HCT116 (cell line): ENCODE measurements at regions not wholly inside any gene's neighbourhood (a gene's known extent, or its start where the extent isn't known, plus 50 kb on each side); places are given as distances from the start of the nearest gene placed in this dataset.

ENCODE experiments used
- ATAC-seq: fragments of 200-7000 bp; cut with Tn5 transposase; 2 replicates; pipeline ENCODE4 v1.9.1; 2020; ENCODE audit warnings: mild to moderate bottlenecking, moderate library complexity
- BruUV-seq: library from RNA; stranded (reverse); fragments of 400-500 nt; replicated peaks from 2 replicates; lab custom pipeline; 2021; lab: Mats Ljungman, UMichigan
- CTCF ChIA-PET: fragments of 300-600 bp; sonication (Branson Sonifier 250); formaldehyde crosslinking; loops from one replicate; lab custom pipeline; 2021; ENCODE audit warnings: antibody characterized with exemption; lab: Charles Lee
- POLR2A ChIA-PET: fragments of 300-600, 350-600 bp; sonication (Branson Sonifier 250); formaldehyde crosslinking; loops from one replicate; lab custom pipeline; 2021; ENCODE audit warnings: antibody characterized with exemption; lab: Charles Lee
- RAD21 ChIA-PET, 2 experiments: fragments of 300-600 bp; sonication (Branson Sonifier 250); formaldehyde crosslinking; loops; one replicate each; lab custom pipeline; 2023; ENCODE audit warnings: low total read pairs in 2 of 2; ENCODE audit not compliant: uncharacterized antibody in 2 of 2, unreplicated experiment in 2 of 2, low non-redundant PET in 1 of 2; lab: Charles Lee
- DNase-seq: peaks from one replicate; pipeline ENCODE4 v3.0.0-alpha.2; 2010; ENCODE audit warnings: low read depth, low spot score
- H2AFZ ChIP-seq: fragments of 200-600 bp; shearing (Covaris generic), sonication (generic); 2 replicates; pipeline ENCODE4 v1.6.1; 2017; ENCODE audit warnings: low read depth, mixed run types, mixed read lengths, antibody characterized with exemption, low read length; ENCODE audit not compliant: poor library complexity, severe bottlenecking
- H3K27ac ChIP-seq: 2 replicates; pipeline ENCODE4 v1.5.1; 2012; ENCODE audit warnings: low read depth, low read length
- H3K27me3 ChIP-seq: fragments of 200-600 bp; sonication (generic); 2 replicates; pipeline ENCODE4 v1.6.1; 2016; ENCODE audit warnings: mixed run types, low read length, mixed read lengths; ENCODE audit not compliant: insufficient read depth
- H3K36me3 ChIP-seq, 2 experiments: fragments of 200-500 bp in 1 of 2; fragments of 200-600 bp in 1 of 2; sonication (Bioruptor generic) in 1 of 2; sonication (generic) in 1 of 2; 2 replicates each; pipeline versions ENCODE4 v1.5.1 to v1.6.1; 2014 to 2016; ENCODE audit warnings: low read length in 2 of 2, inconsistent platforms in 1 of 2, mixed read lengths in 1 of 2, mixed run types in 1 of 2; ENCODE audit not compliant: insufficient read depth in 2 of 2, control insufficient read depth in 1 of 2
- H3K4me1 ChIP-seq, 2 experiments: fragments of 200-600 bp in 1 of 2; sonication (generic) in 1 of 2; 2 replicates each; pipeline versions ENCODE4 v1.5.1 to v1.6.1; 2012 to 2017; ENCODE audit warnings: low read length in 2 of 2, inconsistent platforms in 1 of 2, mild to moderate bottlenecking in 1 of 2, mixed read lengths in 1 of 2, mixed run types in 1 of 2, moderate library complexity in 1 of 2; ENCODE audit not compliant: insufficient read depth in 2 of 2, control insufficient read depth in 1 of 2
- H3K4me2 ChIP-seq: fragments of 200-600 bp; sonication (generic); 2 replicates; pipeline ENCODE4 v1.6.1; 2017; ENCODE audit warnings: mixed run types, low read length, mixed read lengths
- H3K4me3 ChIP-seq, 2 experiments: fragments of 200-600 bp in 1 of 2; sonication (generic) in 1 of 2; replicated peaks in 1 of 2; 2 replicates each; pipeline ENCODE4 v1.5.1; 2011 to 2016; ENCODE audit warnings: low read length in 2 of 2, control low read depth in 1 of 2, low read depth in 1 of 2, mild to moderate bottlenecking in 1 of 2, mixed read lengths in 1 of 2, mixed run types in 1 of 2
- H3K79me2 ChIP-seq: fragments of 200-600 bp; sonication (generic); 2 replicates; pipeline ENCODE4 v1.6.1; 2017; ENCODE audit warnings: mild to moderate bottlenecking, mixed run types, low read length, moderate library complexity, mixed read lengths; ENCODE audit not compliant: insufficient read depth
- H3K9ac ChIP-seq: fragments of 200-600 bp; sonication (generic); 2 replicates; pipeline ENCODE4 v1.6.1; 2016; ENCODE audit warnings: low read length, mixed read lengths
- H3K9me2 ChIP-seq: fragments of 200-600 bp; sonication (generic), shearing (Covaris generic); 2 replicates; pipeline ENCODE4 v1.6.1; 2017; ENCODE audit warnings: mixed run types, mild to moderate bottlenecking, moderate library complexity; ENCODE audit not compliant: insufficient read depth
- H3K9me3 ChIP-seq, 2 experiments: fragments of 200-500 bp in 1 of 2; fragments of 200-600 bp in 1 of 2; sonication (Bioruptor generic) in 1 of 2; sonication (generic) in 1 of 2; 2 replicates each; pipeline ENCODE4 v1.6.1; 2014 to 2017; ENCODE audit warnings: low read length in 2 of 2, mixed read lengths in 2 of 2, inconsistent platforms in 1 of 2, low read depth in 1 of 2, mild to moderate bottlenecking in 1 of 2, mixed run types in 1 of 2, moderate library complexity in 1 of 2; ENCODE audit not compliant: control insufficient read depth in 1 of 2, insufficient read depth in 1 of 2
- H4K20me1 ChIP-seq: fragments of 200-600 bp; sonication (generic), shearing (Covaris generic); 2 replicates; pipeline ENCODE4 v1.6.1; 2017; ENCODE audit warnings: mixed run types, mild to moderate bottlenecking, moderate library complexity; ENCODE audit not compliant: insufficient read depth
- EGR1 ChIP-seq: IDR thresholded peaks from 2 replicates; pipeline ENCODE4 v1.6.1; 2012; ENCODE audit warnings: low read depth
- EZH2 ChIP-seq: fragments of 200-600 bp; sonication (generic); IDR thresholded peaks from 2 replicates; pipeline ENCODE4 v1.6.1; 2017; ENCODE audit warnings: antibody characterized with exemption, mixed run types
- SIN3A ChIP-seq: IDR thresholded peaks from 2 replicates; pipeline ENCODE4 v1.6.1; 2012; ENCODE audit warnings: low read depth
- ZNF274 ChIP-seq: fragments of 200-500 bp; sonication (Bioruptor generic); IDR thresholded peaks from 2 replicates; pipeline ENCODE4 v1.6.1; 2014; ENCODE audit warnings: mild to moderate bottlenecking, low read depth, low read length, inconsistent platforms
- intact Hi-C: fragments of 100-400 bp; cut with micrococcal nuclease; formaldehyde crosslinking; loops from 2 replicates; pipeline ENCODE4 v1.10.0; 2022
- TF ChIP-seq, protein P1 (sequence below): IDR thresholded peaks from 2 replicates; pipeline ENCODE4 v1.6.1; 2012; ENCODE audit warnings: low read depth
- TF ChIP-seq, protein P2 (sequence below): IDR thresholded peaks from 2 replicates; pipeline ENCODE4 v1.6.1; 2012
- TF ChIP-seq, protein P3 (sequence below), 3 experiments: fragments of 200-600 bp in 1 of 3; sonication (generic) in 1 of 3; IDR thresholded peaks in 2 of 3; conservative IDR thresholded peaks in 1 of 3; 2 replicates each; pipeline ENCODE4 v1.5.1; 2012 to 2017; ENCODE audit warnings: low read depth in 2 of 3, low read length in 2 of 3, antibody characterized with exemption in 1 of 3, borderline replicate concordance in 1 of 3, control low read depth in 1 of 3, mild to moderate bottlenecking in 1 of 3, mixed read lengths in 1 of 3, mixed run types in 1 of 3, moderate library complexity in 1 of 3; ENCODE audit not compliant: insufficient read depth in 1 of 3

DNA sequence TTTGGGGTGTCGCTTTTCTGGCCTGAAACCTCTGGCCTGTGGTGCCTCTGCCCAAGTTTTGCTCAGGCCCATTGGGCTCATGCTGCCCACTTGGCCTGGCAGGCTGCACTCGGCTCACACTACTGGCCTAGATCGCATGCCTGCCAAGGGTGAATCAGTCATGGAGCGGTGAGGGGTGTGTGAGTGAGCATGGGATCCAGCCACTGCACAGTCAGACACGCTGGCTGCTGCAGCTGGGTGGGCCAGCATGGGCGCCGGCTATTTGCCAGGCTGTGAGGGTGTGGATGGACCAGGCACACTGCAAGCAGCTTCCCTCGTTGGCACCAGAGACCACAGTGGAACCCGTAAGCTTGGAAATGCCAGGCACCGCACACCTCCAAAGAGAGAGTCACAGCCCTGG lies 145.4 kb upstream of the CNR1 start:
- H3K4me3 ChIP-seq: no peak overlapping the region
- ChIA-PET POLR2A (no interaction called here), CTCF (no interaction called here), RAD21 (no interaction called here)
- H3K9ac ChIP-seq: no peak overlapping the region
- no peaks in the 10 kb centered on the region for H3K79me2 ChIP-seq
- no TSS peak for BruUV-seq
- no peak overlapping the region for H2AFZ ChIP-seq
- no peaks in the 10 kb centered on the region for H3K9me3 ChIP-seq
- ATAC-seq (no peak), DNase-seq (no peak)
- no peaks in the 10 kb centered on the region for H3K36me3 ChIP-seq
- H3K4me2 ChIP-seq: no peak overlapping the region
- H4K20me1 ChIP-seq: no peaks in the 10 kb centered on the region; the same call in 1 of the 2 replicates
- TF ChIP-seq, protein P1, sequence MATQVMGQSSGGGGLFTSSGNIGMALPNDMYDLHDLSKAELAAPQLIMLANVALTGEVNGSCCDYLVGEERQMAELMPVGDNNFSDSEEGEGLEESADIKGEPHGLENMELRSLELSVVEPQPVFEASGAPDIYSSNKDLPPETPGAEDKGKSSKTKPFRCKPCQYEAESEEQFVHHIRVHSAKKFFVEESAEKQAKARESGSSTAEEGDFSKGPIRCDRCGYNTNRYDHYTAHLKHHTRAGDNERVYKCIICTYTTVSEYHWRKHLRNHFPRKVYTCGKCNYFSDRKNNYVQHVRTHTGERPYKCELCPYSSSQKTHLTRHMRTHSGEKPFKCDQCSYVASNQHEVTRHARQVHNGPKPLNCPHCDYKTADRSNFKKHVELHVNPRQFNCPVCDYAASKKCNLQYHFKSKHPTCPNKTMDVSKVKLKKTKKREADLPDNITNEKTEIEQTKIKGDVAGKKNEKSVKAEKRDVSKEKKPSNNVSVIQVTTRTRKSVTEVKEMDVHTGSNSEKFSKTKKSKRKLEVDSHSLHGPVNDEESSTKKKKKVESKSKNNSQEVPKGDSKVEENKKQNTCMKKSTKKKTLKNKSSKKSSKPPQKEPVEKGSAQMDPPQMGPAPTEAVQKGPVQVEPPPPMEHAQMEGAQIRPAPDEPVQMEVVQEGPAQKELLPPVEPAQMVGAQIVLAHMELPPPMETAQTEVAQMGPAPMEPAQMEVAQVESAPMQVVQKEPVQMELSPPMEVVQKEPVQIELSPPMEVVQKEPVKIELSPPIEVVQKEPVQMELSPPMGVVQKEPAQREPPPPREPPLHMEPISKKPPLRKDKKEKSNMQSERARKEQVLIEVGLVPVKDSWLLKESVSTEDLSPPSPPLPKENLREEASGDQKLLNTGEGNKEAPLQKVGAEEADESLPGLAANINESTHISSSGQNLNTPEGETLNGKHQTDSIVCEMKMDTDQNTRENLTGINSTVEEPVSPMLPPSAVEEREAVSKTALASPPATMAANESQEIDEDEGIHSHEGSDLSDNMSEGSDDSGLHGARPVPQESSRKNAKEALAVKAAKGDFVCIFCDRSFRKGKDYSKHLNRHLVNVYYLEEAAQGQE: no peak
- intact Hi-C loops: no loop called here
- peaks cover 20% of the 10 kb centered on the region for H3K27me3 ChIP-seq
- H3K9me2 ChIP-seq: no peaks in the 10 kb centered on the region
- no peaks in the 10 kb centered on the region for H3K4me1 ChIP-seq
- no peak overlapping the region for H3K27ac ChIP-seq

DNA sequence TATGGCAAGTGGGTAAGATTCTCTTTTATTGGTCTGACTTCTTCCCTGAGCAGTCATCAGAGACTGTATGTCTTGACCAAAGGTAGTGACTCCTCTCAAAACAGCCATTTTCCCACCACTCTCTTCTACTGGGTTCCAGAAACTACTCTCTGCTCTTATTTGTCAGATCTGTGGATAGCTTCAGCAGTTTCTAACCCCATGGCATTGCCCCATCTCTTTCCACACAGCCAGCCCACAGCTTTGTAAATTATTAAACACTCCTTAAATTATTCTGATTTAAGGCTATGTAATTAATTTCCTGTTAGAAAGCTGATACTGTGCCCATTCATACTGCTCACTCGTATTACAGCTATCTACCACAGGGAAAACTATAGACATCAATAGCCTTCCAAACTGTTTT lies 138.4 kb upstream of the CNR1 start:
- ATAC-seq: no peak
- POLR2A ChIA-PET: no interaction called here
- intact Hi-C loops: no loop called here
- Histone ChIP-seq H3K9me3 (no peaks in the 10 kb centered on the region), H3K79me2 (no peaks in the 10 kb centered on the region), H3K36me3 (no peaks in the 10 kb centered on the region), H3K4me3 (no peak overlapping the region), H3K27ac (no peak overlapping the region), H3K4me2 (no peak overlapping the region), H3K9ac (no peak overlapping the region), H4K20me1 (no peaks in the 10 kb centered on the region; the same call in 1 of the 2 replicates), H3K4me1 (no peaks in the 10 kb centered on the region), H2AFZ (no peak overlapping the region)
- CTCF ChIA-PET: no interaction called here
- RAD21 ChIA-PET: no interaction called here
- BruUV-seq: no TSS peak
- TF ChIP-seq EGR1: no peak
- no peak for TF ChIP-seq ZNF274
- TF ChIP-seq, protein P2, sequence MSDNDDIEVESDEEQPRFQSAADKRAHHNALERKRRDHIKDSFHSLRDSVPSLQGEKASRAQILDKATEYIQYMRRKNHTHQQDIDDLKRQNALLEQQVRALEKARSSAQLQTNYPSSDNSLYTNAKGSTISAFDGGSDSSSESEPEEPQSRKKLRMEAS: no peak
- TF ChIP-seq, protein P3, sequence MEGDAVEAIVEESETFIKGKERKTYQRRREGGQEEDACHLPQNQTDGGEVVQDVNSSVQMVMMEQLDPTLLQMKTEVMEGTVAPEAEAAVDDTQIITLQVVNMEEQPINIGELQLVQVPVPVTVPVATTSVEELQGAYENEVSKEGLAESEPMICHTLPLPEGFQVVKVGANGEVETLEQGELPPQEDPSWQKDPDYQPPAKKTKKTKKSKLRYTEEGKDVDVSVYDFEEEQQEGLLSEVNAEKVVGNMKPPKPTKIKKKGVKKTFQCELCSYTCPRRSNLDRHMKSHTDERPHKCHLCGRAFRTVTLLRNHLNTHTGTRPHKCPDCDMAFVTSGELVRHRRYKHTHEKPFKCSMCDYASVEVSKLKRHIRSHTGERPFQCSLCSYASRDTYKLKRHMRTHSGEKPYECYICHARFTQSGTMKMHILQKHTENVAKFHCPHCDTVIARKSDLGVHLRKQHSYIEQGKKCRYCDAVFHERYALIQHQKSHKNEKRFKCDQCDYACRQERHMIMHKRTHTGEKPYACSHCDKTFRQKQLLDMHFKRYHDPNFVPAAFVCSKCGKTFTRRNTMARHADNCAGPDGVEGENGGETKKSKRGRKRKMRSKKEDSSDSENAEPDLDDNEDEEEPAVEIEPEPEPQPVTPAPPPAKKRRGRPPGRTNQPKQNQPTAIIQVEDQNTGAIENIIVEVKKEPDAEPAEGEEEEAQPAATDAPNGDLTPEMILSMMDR (IDR thresholded peaks at IDR 0.05 in 2 of 3, conservative IDR thresholded peaks at IDR 0.05 in 1 of 3; ENCODE audit: borderline replicate concordance in 1 of 3, insufficient read depth in 1 of 3, low read depth in 2 of 3, low read length in 2 of 3): no peak
- no peak for TF ChIP-seq EZH2
- TF ChIP-seq SIN3A: no peak
- TF ChIP-seq, all 23 proteins: peak for 0
- H3K27me3 ChIP-seq: peaks cover 22% of the 10 kb centered on the region
- DNase-seq: no peak
- no peaks in the 10 kb centered on the region for H3K9me2 ChIP-seq
